HG03342 (cell line): ENCODE measurements at regions not wholly inside any gene's neighbourhood (a gene's known extent, or its start where the extent isn't known, plus 50 kb on each side); places are given as distances from the start of the nearest gene placed in this dataset.
A peak's percentile ranks its signal among the peaks of the same experiment; 100 is the strongest.

Source experiments
- ATAC-seq: cut with Tn5 transposase; IDR thresholded peaks from one replicate; pipeline ENCODE4 v1.9.1; 2021; ENCODE audit warnings: mild to moderate bottlenecking, moderate library complexity; ENCODE audit not compliant: unreplicated experiment

DNA sequence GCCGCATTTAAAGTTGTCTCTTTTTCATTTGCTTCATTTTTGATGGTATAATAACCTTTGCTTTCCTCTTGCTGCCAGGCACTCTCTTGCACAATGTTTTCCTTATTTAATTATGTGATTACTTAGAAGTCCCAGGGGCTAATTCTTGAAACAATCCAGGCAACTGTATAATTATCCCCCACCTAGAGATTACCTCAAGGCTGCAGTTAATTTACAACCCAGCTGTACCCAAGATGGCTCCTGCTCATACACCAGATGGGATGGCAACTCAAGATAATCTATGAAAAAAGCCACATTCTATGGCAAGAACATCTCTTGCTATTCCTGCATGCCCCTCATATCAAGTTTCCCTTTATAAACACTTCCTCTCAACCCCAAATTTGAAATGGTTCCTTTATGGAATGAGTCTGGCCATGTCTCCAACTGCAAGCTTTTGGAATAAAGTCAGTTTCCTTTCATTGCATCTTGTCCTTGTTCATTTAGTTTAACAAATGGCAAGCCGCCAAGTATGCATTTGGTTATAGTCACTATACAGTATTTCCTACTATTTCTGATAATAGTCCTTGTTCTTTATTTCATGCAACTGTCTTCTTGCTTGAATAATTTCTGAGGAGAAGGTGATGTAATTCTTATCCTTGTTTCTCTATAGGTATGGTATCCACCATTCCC, 1042.6 kb downstream of the PLA2G4A start:
- no peak for ATAC-seq

DNA sequence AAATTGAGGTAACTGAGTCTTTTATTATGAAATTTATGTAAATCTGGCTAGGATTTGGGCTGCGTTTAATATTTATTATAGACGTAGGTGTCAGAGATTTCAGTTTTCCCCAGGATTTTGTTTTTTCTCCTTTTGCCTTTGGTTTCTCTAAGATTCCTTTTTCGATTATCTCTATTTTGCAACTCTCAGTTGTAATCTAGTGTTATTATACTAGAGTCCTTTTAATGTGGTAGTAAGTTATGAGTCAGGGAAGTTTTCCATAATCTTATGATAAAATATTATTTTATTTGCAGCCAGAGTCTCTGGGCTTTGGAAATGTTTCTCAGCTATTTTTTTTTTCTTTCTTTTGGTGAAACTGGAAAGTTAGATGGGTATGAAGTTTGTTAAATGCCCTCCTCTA, 1043.8 kb downstream of the PLA2G4A start:
- no peak for ATAC-seq

GRCh38 chr1:187873126-187873525, 1044.4 kb downstream of the PLA2G4A start:
- no peak for ATAC-seq

- ATAC-seq: no peak
Observed at GRCh38 chr1:187876775-187877174, 1048.0 kb downstream of the PLA2G4A start.

DNA sequence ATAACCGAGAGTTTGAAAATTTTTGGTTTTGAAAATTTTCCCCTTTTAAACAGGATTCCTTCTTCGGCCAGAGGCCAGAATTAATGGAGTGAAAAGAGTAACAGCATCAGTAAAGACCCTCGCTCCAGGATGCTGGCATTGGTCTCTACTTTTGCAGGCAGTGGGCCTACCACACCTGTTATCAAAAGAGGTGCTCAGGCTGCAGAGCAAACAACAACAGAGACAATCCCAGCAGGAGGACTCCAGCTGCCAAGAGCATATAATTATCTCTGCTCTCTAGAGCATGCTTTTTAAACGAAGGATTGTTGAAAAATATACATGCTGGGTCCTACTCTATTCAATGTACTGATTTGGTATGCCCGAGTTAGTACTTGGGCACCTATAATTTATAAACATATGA, 1048.5 kb downstream of the PLA2G4A start:
- ATAC-seq: no peak

DNA sequence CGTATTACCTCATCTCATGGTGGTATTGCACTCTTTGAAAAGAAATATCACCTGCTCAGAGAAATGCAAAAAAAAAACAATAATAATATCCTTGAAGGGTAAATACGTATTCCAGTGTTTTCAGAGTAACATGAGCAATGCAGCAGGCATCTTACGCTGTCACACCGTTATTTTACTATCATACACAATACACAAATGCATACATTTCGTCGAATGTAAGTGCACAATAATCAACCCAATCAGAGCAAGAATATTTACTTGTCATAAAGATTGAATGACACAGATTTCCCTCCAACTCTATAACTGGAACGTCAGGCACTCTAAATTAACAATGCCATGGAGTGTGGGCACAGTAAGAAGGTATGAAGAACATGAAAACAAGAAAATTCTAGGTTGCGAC, 1050.1 kb downstream of the PLA2G4A start:
- no peak for ATAC-seq

DNA sequence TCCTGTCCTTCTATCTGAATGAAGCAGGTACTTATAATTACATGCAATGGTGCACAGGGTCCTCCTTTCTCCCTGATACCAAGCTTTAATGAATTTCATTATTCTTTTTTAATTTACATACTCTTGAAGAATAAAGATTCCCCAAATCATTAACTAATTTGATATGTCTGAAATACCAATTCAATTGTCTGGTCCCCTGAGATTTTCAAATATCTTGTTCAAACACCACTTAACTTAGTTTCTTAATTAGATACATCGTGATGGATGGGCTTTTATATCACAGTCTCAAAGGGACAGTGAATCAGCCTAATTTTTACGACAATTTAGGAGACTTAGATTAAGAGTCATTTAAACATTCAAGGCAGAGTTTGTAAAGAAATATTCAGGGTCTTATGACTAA, 1054.6 kb downstream of the PLA2G4A start:
- ATAC-seq: no peak

GRCh38 chr1:187891993-187892682, 1063.4 kb downstream of the PLA2G4A start:
- no peak for ATAC-seq

DNA sequence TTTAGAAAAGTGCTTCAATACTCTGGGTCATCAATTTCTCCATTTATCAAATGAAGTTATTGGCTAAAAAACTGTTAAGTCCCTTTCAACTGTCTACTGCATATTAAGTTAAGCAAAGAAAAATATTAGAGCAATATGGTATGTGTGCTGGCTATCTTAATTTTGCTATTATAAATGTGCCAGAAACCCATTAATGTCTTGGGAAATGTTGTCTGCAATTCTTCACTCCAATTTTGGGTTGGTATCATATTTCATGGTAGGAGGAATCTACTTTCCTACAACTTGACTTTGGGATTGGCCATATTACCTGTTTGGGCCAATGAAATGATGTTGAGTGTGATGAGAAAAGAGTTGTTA, 1063.9 kb downstream of the PLA2G4A start:
- no peak for ATAC-seq

- no peak for ATAC-seq
Observed at GRCh38 chr1:187893471-187893870, 1064.7 kb downstream of the PLA2G4A start.

DNA sequence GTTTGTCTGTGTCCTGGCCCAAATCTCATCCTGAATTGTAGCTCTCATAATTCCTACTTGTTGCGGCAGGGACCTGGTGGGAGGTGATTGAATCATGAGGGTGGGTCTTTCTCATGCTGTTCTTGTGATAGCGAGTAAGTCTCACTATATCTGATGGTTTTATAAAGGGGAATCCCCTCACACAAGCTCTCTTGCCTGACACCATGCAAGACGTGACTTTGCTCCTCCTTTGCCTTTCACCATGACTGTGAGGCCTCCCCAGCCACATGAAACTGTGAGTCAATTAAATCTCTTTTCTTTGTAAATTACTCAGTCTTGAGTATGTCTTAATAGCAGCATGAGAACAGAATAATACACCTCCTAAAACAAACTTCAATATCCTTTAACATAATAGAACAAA, 1065.6 kb downstream of the PLA2G4A start:
- no peak for ATAC-seq

DNA sequence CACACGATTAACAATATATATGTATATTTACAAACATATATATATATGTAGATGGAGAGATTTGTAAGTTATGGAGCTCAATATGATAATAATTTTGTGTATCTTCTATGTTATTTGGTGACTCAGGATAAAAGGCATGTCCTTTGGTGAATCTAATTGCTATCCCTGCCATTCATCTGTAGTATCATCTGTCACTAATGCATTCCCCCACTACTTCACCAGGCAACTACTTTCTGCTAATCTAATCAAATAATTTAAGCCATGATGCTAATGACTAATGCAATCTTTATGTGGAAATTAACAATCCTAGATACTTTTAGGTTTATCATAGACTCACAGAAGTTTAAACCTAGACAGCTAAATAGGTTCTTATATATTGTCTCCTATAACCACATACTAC, 1074.5 kb downstream of the PLA2G4A start:
- no peak for ATAC-seq

DNA sequence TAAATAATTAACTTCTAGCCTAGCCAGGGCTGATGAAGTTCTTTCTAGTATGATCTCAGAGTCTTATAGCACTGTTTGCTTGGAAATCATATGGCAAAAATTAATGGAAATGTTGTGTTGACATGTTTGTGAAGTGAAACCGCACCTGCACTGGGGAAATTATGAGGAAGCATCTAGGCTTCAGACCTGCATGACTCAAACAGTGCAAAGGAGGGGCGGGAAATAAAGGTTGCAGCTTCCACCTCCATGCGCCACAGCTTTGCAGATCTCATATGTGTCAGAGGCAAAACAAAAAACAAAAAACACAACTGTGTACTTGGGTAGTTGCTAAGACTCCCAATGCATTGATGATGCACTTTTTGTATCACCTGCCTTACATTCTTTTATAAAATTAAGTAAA, 1080.6 kb downstream of the PLA2G4A start:
- no peak for ATAC-seq

- no peak for ATAC-seq
Observed at GRCh38 chr1:187911820-187912219, 1083.1 kb downstream of the PLA2G4A start.

- ATAC-seq: no peak
Observed at GRCh38 chr1:187920976-187921375, 1092.2 kb downstream of the PLA2G4A start.

- ATAC-seq: no peak
Observed at GRCh38 chr1:187921426-187921825, 1092.7 kb downstream of the PLA2G4A start.

- no peak for ATAC-seq
Observed at GRCh38 chr1:187922255-187922654, 1093.5 kb downstream of the PLA2G4A start.

DNA sequence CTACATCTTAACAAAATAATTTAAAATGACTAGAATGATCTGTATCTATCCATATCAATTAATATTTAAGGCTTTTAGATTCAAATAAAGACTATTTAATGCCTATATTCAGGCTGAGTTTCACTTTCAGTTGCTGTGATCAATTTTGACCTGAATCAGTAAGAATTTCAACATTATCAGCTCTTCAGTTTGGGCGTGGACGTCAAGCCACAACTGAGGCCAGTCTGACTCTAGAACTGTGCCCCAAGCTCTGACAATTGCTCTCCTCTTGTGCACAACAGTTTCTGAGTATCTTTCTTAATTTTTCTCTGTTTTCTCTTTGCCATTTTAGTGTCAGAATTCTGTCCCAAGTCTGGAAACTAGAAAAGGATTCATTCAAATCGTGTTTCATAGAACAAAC, 1095.5 kb downstream of the PLA2G4A start:
- ATAC-seq: no peak

GRCh38 chr1:187928288-187928687, 1099.5 kb downstream of the PLA2G4A start:
- peak; percentile 44 for ATAC-seq

- no peak for ATAC-seq
Observed at GRCh38 chr1:187928696-187929095, 1099.9 kb downstream of the PLA2G4A start.

GRCh38 chr1:187931776-187932175, 1103.0 kb downstream of the PLA2G4A start:
- no peak for ATAC-seq

DNA sequence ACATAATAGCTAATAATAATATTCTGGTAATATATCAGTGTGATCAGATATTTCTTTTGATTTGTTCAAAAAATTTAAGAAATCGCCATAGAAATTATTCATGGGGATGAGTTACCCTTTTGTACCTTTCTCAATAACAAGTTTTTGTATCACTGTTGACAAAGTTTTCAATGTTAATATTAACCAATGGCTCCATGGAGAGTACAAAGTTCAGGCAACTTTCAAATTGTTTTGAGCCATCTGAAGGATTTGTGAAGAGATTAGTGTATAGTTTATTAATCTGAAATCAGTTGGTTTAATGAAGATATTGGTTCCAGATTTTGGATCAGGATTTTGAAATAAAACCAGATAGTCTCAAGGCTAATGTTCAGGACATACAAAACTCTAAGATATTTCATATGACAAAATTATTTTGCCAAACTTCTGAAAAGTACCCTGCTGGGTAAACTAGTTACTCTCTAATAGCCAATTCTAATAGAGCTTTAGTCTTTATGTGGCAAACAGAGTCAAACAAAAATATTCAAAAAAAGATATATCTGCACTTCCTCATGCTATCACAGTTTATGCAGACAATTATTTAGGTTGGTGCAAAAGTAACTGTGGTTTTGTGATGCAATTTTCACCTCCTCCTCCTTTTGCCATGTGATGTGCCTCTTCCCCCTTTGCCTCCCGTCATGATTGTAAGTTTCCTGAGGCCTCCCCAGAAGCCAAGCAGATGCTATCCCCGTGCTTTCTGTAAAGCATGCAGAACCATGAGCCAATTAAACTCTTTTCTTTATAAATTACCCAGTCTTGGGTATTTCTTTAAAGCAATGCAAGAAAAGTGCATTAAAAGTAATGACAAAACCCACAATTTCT, 1105.0 kb downstream of the PLA2G4A start:
- no peak for ATAC-seq
